Naive B cell (primary cell): ENCODE measurements at regions not wholly inside any gene's neighbourhood (a gene's known extent, or its start where the extent isn't known, plus 50 kb on each side); places are given as distances from the start of the nearest gene placed in this dataset.

Experiments used
- ATAC-seq, 2 donors: fragments of 150-1000 bp; cut with Tn5 transposase; 2 replicates each; pipeline ENCODE4 v1.10.0; 2021; ENCODE audit warnings: low read depth in 2 of 2, mild to moderate bottlenecking in 2 of 2, moderate library complexity in 2 of 2
- DNase-seq: peaks from one replicate; pipeline ENCODE4 v3.0.0; 2022
- H3K27ac Mint-ChIP-seq, 6 donors: one replicate each; pipeline ENCODE4 v1.8.0; 2020 to 2022; ENCODE audit warnings: mild to moderate bottlenecking in 6 of 6, mixed read lengths in 6 of 6, moderate library complexity in 5 of 6, inconsistent platforms in 2 of 6
- H3K27me3 Mint-ChIP-seq, 3 donors: one replicate each; pipeline ENCODE4 v1.8.0; 2021 to 2022; ENCODE audit warnings: mixed read lengths in 3 of 3, mild to moderate bottlenecking in 1 of 3
- H3K36me3 Mint-ChIP-seq, 2 donors: one replicate each; pipeline ENCODE4 v1.8.0; 2020 to 2022; ENCODE audit warnings: mixed read lengths in 2 of 2, inconsistent platforms in 1 of 2, mild to moderate bottlenecking in 1 of 2
- H3K4me1 Mint-ChIP-seq, 3 donors: one replicate each; pipeline ENCODE4 v1.8.0; 2020 to 2022; ENCODE audit warnings: mixed read lengths in 3 of 3, inconsistent platforms in 1 of 3, mild to moderate bottlenecking in 1 of 3, moderate library complexity in 1 of 3
- H3K4me3 Mint-ChIP-seq, 8 donors: one replicate each; pipeline ENCODE4 v1.8.0; 2020 to 2022; ENCODE audit warnings: mild to moderate bottlenecking in 8 of 8, mixed read lengths in 8 of 8, moderate library complexity in 8 of 8, inconsistent platforms in 2 of 8
- H3K9me3 Mint-ChIP-seq, 7 donors: one replicate each; pipeline ENCODE4 v1.8.0; 2020 to 2022; ENCODE audit warnings: mixed read lengths in 7 of 7, mild to moderate bottlenecking in 5 of 7, inconsistent platforms in 2 of 7, moderate library complexity in 1 of 7

- ATAC-seq (no peak), DNase-seq (no peak)
- no peaks in the 10 kb centered on the region for H3K9me3 Mint-ChIP-seq
- no peak overlapping the region for H3K4me3 Mint-ChIP-seq
- H3K27me3 Mint-ChIP-seq = peaks cover 0 to 6% (median 4%) of the 10 kb centered on the region in 3 donors
- peaks cover 0 to 8% (median 6%) of the 10 kb centered on the region in 3 donors for H3K4me1 Mint-ChIP-seq
- no peaks in the 10 kb centered on the region for H3K36me3 Mint-ChIP-seq
- no peak overlapping the region for H3K27ac Mint-ChIP-seq
These were observed 81.5 kb upstream of the ATP11B start for GRCh38 chr3:182711853-182712252.

GRCh38 chr3:182713111-182713510 is 80.2 kb upstream of the ATP11B start:
- Mint-ChIP-seq H3K9me3 (no peaks in the 10 kb centered on the region), H3K27ac (no peak overlapping the region), H3K27me3 (peaks cover 0 to 6% (median 4%) of the 10 kb centered on the region in 3 donors), H3K4me1 (peaks cover 0 to 8% (median 6%) of the 10 kb centered on the region in 3 donors), H3K36me3 (no peaks in the 10 kb centered on the region), H3K4me3 (no peak overlapping the region)
- ATAC-seq (no peak), DNase-seq (no peak)

GRCh38 chr3:182713743-182714517 is 79.4 kb upstream of the ATP11B start:
- Mint-ChIP-seq H3K27me3 (peaks cover 0 to 6% (median 4%) of the 10 kb centered on the region in 3 donors), H3K36me3 (no peaks in the 10 kb centered on the region), H3K9me3 (no peaks in the 10 kb centered on the region), H3K4me3 (no peak overlapping the region), H3K4me1 (peaks cover 0 to 8% (median 6%) of the 10 kb centered on the region in 3 donors), H3K27ac (no peak overlapping the region)
- DNase-seq (peak; percentile 19), ATAC-seq (peak in 1 of 2 donors; percentile 35)

GRCh38 chr3:182715006-182715405 is 78.3 kb upstream of the ATP11B start:
- no peaks in the 10 kb centered on the region for H3K9me3 Mint-ChIP-seq
- no peak overlapping the region for H3K27ac Mint-ChIP-seq
- no peak overlapping the region for H3K4me3 Mint-ChIP-seq
- ATAC-seq = no peak
- DNase-seq = no peak
- peaks cover 0 to 8% (median 6%) of the 10 kb centered on the region in 3 donors for H3K4me1 Mint-ChIP-seq
- peaks cover 0 to 6% (median 4%) of the 10 kb centered on the region in 3 donors for H3K27me3 Mint-ChIP-seq
- no peaks in the 10 kb centered on the region for H3K36me3 Mint-ChIP-seq

GRCh38 chr3:182716114-182716688 is 77.1 kb upstream of the ATP11B start:
- ATAC-seq (no peak), DNase-seq (no peak)
- Mint-ChIP-seq H3K4me3 (no peak overlapping the region), H3K9me3 (no peaks in the 10 kb centered on the region), H3K27ac (peak overlapping the region in 4 of 6 donors; percentile 4 to 56 (median 10)), H3K4me1 (peaks cover 0 to 8% (median 6%) of the 10 kb centered on the region in 3 donors), H3K36me3 (no peaks in the 10 kb centered on the region), H3K27me3 (no peaks in the 10 kb centered on the region)

- peaks cover 0 to 8% (median 6%) of the 10 kb centered on the region in 3 donors for H3K4me1 Mint-ChIP-seq
- H3K36me3 Mint-ChIP-seq = no peaks in the 10 kb centered on the region
- no peak overlapping the region for H3K4me3 Mint-ChIP-seq
- H3K27me3 Mint-ChIP-seq = no peaks in the 10 kb centered on the region
- H3K9me3 Mint-ChIP-seq = no peaks in the 10 kb centered on the region
- no peak overlapping the region for H3K27ac Mint-ChIP-seq
- ATAC-seq (no peak), DNase-seq (no peak)
These were observed 76.1 kb upstream of the ATP11B start for GRCh38 chr3:182717216-182717615.

GRCh38 chr3:182722907-182723306 is 70.4 kb upstream of the ATP11B start:
- Mint-ChIP-seq H3K27me3 (peaks cover 0 to 9% (median 0%) of the 10 kb centered on the region in 3 donors), H3K36me3 (no peaks in the 10 kb centered on the region), H3K4me1 (no peaks in the 10 kb centered on the region), H3K4me3 (no peak overlapping the region), H3K9me3 (no peaks in the 10 kb centered on the region), H3K27ac (no peak overlapping the region)
- DNase-seq = no peak
- ATAC-seq = no peak

- Mint-ChIP-seq H3K4me1 (no peaks in the 10 kb centered on the region), H3K36me3 (no peaks in the 10 kb centered on the region), H3K9me3 (no peaks in the 10 kb centered on the region), H3K27ac (no peak overlapping the region), H3K27me3 (peaks cover 0 to 9% (median 0%) of the 10 kb centered on the region in 3 donors), H3K4me3 (no peak overlapping the region)
- DNase-seq (no peak), ATAC-seq (no peak)
These were observed 69.7 kb upstream of the ATP11B start for GRCh38 chr3:182723596-182723995.

GRCh38 chr3:182725372-182726251 is 67.7 kb upstream of the ATP11B start:
- Mint-ChIP-seq H3K27ac (peak overlapping the region in 1 of 6 donors; percentile 56), H3K27me3 (peaks cover 0 to 9% (median 0%) of the 10 kb centered on the region in 3 donors), H3K9me3 (no peaks in the 10 kb centered on the region), H3K36me3 (no peaks in the 10 kb centered on the region), H3K4me3 (no peak overlapping the region), H3K4me1 (peaks cover 9 to 16% (median 10%) of the 10 kb centered on the region in 3 donors)
- ATAC-seq (no peak), DNase-seq (no peak)

- peaks cover 10 to 16% (median 12%) of the 10 kb centered on the region in 3 donors for H3K4me1 Mint-ChIP-seq
- no peaks in the 10 kb centered on the region for H3K9me3 Mint-ChIP-seq
- H3K4me3 Mint-ChIP-seq = no peak overlapping the region
- ATAC-seq = no peak
- no peak for DNase-seq
- H3K36me3 Mint-ChIP-seq = no peaks in the 10 kb centered on the region
- H3K27me3 Mint-ChIP-seq = peaks cover 0 to 9% (median 0%) of the 10 kb centered on the region in 3 donors
- peak overlapping the region in 1 of 6 donors; percentile 66 for H3K27ac Mint-ChIP-seq
These were observed 66.8 kb upstream of the ATP11B start for GRCh38 chr3:182726258-182727142.

- ATAC-seq = no peak
- no peak overlapping the region for H3K4me3 Mint-ChIP-seq
- peaks cover 0 to 9% (median 0%) of the 10 kb centered on the region in 3 donors for H3K27me3 Mint-ChIP-seq
These were observed 65.1 kb upstream of the ATP11B start for GRCh38 chr3:182728238-182728637.

GRCh38 chr3:182729903-182730674 is 63.2 kb upstream of the ATP11B start:
- DNase-seq (peak; percentile 28), ATAC-seq (peak; percentile 87 to 89)
- Mint-ChIP-seq H3K4me3 (peak overlapping the region in 6 of 8 donors; percentile 37 to 77 (median 66)), H3K27ac (peak overlapping the region in 4 of 6 donors; percentile 41 to 90 (median 64)), H3K27me3 (peaks cover 0 to 6% (median 0%) of the 10 kb centered on the region in 3 donors), H3K4me1 (peaks cover 10 to 24% (median 12%) of the 10 kb centered on the region in 3 donors), H3K9me3 (no peaks in the 10 kb centered on the region), H3K36me3 (no peaks in the 10 kb centered on the region)

More at GRCh38 chr3:182728238-182728637, 65.1 kb upstream of the ATP11B start:
- no peaks in the 10 kb centered on the region for H3K36me3 Mint-ChIP-seq
- H3K27ac Mint-ChIP-seq = no peak overlapping the region
- H3K9me3 Mint-ChIP-seq = no peaks in the 10 kb centered on the region
- no peak for DNase-seq
- H3K4me1 Mint-ChIP-seq = peaks cover 10 to 24% (median 12%) of the 10 kb centered on the region in 3 donors
